Activated naive CD8-positive, alpha-beta T cell treated with anti-CD3 and anti-CD28 coated beads for 36 hours (primary cell): ENCODE measurements at regions not wholly inside any gene's neighbourhood (a gene's known extent, or its start where the extent isn't known, plus 50 kb on each side); places are given as distances from the start of the nearest gene placed in this dataset.

ENCODE experiments used
- DNase-seq: peaks from one replicate; pipeline ENCODE4 v3.0.0; 2021
- H3K27ac Mint-ChIP-seq: one replicate; pipeline ENCODE4 v1.8.0; 2022; ENCODE audit warnings: mild to moderate bottlenecking, moderate library complexity, mixed read lengths
- H3K27me3 Mint-ChIP-seq: one replicate; pipeline ENCODE4 v1.8.0; 2022; ENCODE audit warnings: mild to moderate bottlenecking, mixed read lengths
- H3K36me3 Mint-ChIP-seq: one replicate; pipeline ENCODE4 v1.8.0; 2021; ENCODE audit warnings: mild to moderate bottlenecking, mixed read lengths
- H3K4me1 Mint-ChIP-seq: one replicate; pipeline ENCODE4 v1.8.0; 2021; ENCODE audit warnings: mixed read lengths
- H3K4me3 Mint-ChIP-seq: one replicate; pipeline ENCODE4 v1.8.0; 2022; ENCODE audit warnings: mild to moderate bottlenecking, moderate library complexity, mixed read lengths
- H3K9me3 Mint-ChIP-seq: one replicate; pipeline ENCODE4 v1.8.0; 2022; ENCODE audit warnings: mixed read lengths

DNA sequence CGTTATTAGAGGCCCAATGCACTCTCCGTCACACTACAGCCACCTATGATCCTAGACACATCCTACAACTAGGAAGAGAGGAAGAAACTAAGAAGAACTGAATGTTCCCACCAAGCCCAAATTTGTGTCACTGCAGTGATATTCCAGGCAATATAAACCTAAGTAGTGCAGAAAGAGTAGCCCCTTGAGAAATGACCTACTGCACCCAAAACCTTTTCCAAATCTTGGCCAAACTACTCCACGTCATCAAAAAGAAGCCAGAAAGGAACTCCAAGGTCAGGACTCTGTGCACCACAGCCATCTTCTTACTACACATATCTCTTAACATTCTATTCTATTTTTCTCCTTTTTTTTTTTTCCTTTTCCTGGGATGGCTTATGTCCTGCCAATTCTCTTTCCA, 60.2 kb downstream of the ADAMTS1 start:
- H3K4me3 Mint-ChIP-seq, result no peak overlapping the region
- H3K27ac Mint-ChIP-seq, result no peak overlapping the region
- H3K4me1 Mint-ChIP-seq, result no peaks in the 10 kb centered on the region
- H3K36me3 Mint-ChIP-seq, result no peaks in the 10 kb centered on the region
- H3K27me3 Mint-ChIP-seq, result peaks cover 4% of the 10 kb centered on the region
- no peak for DNase-seq
- no peaks in the 10 kb centered on the region for H3K9me3 Mint-ChIP-seq

DNA sequence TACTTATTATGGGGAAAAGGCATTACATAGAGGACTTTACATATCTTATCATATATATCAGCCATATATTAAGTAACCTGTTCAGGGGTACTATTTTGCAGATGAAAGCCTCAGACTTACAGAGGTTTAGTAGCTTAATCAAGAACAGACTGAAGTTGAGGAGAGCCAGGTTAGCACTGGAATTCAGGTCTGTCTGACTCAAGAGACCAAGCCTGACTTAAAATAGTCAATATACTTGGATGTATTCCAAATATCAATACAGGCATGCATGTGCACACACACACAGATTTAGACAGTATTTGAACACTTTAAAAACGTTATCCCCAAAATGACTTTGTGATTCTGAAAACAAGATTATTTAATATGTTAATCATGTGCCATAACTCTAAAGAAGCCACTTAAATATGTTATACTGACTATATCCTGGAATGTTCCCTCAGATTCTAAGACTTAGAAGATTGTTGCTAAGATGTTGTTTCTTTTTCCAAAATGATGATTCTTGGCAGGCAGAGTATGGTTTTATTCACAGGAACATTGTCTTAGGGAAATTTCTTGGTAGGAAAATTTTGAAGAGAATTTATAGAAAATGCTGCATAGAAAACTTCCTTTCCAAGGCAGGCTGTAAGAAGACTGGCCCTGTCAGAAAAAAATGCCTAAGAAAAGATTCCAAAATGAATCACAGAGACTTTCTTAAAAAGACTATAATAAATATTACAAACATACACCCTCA, 61.6 kb downstream of the ADAMTS1 start:
- DNase-seq, result no peak
- Mint-ChIP-seq H3K9me3 (no peaks in the 10 kb centered on the region), H3K4me3 (no peak overlapping the region), H3K27me3 (peaks cover 4% of the 10 kb centered on the region), H3K36me3 (no peaks in the 10 kb centered on the region), H3K27ac (no peak overlapping the region), H3K4me1 (no peaks in the 10 kb centered on the region)

DNA sequence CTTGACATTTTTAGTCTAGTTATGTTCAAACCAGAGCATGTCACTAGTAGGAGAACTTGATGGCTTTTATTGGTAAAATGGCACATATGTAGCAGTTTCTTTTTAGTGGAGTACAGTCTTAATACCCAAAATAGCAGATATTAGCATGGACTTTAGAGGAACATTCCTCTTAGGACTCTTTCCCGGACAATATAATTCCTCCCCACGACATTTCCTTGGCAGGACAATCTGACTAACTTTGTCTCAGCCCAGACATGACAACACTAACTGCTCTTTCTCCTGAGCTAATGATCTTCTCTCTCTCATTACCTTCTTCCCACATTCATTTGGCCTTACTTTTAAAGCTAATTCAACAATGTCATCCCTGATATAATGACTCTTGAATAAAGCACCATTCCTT, 62.5 kb downstream of the ADAMTS1 start:
- Mint-ChIP-seq H3K4me1 (no peaks in the 10 kb centered on the region), H3K36me3 (no peaks in the 10 kb centered on the region), H3K27me3 (peaks cover 4% of the 10 kb centered on the region), H3K4me3 (no peak overlapping the region), H3K9me3 (no peaks in the 10 kb centered on the region), H3K27ac (no peak overlapping the region)
- DNase-seq, result no peak

DNA sequence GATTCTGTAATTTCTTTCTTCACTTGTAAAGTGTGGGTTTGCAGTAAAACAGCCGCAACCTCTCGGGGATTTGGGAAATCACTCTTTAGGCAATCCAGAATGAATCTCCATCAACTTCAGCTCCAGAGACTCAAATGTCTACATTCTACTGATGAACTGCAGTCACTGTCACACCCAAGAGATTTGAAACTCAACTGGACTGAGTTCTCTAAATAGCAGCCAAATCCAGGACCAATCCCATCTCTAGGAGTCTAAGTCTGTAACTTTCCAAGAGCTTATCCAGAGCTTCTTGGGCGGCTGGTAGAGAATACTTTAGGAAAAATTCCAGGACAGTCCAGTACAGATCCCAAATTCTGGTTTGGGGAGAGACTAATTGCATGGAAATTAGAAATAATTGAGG, 62.9 kb downstream of the ADAMTS1 start:
- no peaks in the 10 kb centered on the region for H3K36me3 Mint-ChIP-seq
- no peak overlapping the region for H3K4me3 Mint-ChIP-seq
- no peak for DNase-seq
- H3K27ac Mint-ChIP-seq, result no peak overlapping the region
- H3K9me3 Mint-ChIP-seq, result no peaks in the 10 kb centered on the region
- H3K4me1 Mint-ChIP-seq, result no peaks in the 10 kb centered on the region
- peaks cover 4% of the 10 kb centered on the region for H3K27me3 Mint-ChIP-seq

DNA sequence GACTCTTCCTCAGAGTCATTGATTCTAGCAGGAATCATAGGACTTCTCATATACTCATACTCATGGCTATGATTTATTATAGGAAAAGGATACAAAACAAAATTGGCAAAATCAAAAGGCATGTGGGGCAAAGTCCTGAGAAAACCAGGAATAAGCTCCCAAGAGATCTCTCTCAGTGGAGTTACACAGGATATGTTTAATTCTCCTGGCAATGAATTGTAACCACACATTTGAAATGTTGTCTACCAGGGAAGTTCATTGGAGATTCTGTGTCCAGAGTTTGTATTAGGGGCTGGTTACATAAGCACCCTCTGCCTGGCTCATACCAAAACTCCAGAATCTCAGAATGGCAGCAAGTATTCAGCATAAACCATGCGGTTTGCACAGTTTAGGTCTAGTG, 63.9 kb downstream of the ADAMTS1 start:
- DNase-seq, result no peak
- H3K4me3 Mint-ChIP-seq, result no peak overlapping the region
- H3K4me1 Mint-ChIP-seq, result no peaks in the 10 kb centered on the region
- peaks cover 4% of the 10 kb centered on the region for H3K27me3 Mint-ChIP-seq
- H3K9me3 Mint-ChIP-seq, result no peaks in the 10 kb centered on the region
- H3K27ac Mint-ChIP-seq, result no peak overlapping the region
- no peaks in the 10 kb centered on the region for H3K36me3 Mint-ChIP-seq

DNA sequence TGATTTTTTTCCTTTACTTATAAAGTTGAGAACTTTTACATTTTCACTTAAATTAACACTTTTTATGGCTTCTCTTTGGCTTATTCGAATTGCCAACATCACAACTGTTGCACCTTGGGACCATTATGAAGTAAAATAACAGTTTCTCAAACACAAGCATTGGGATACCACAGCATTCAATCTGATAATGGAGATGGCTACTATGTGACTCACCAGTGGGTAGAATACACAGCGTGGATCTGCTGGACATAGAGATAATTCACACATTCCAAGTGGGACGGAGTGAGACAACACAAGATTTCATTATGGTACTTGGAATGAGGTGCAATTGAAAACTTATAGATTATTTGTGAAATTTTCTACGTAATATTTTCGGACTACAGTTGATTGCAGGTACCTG, 68.0 kb downstream of the ADAMTS1 start:
- Mint-ChIP-seq H3K9me3 (no peaks in the 10 kb centered on the region), H3K36me3 (no peaks in the 10 kb centered on the region), H3K4me1 (no peaks in the 10 kb centered on the region), H3K27ac (no peak overlapping the region), H3K27me3 (peaks cover 3% of the 10 kb centered on the region), H3K4me3 (no peak overlapping the region)
- no peak for DNase-seq

DNA sequence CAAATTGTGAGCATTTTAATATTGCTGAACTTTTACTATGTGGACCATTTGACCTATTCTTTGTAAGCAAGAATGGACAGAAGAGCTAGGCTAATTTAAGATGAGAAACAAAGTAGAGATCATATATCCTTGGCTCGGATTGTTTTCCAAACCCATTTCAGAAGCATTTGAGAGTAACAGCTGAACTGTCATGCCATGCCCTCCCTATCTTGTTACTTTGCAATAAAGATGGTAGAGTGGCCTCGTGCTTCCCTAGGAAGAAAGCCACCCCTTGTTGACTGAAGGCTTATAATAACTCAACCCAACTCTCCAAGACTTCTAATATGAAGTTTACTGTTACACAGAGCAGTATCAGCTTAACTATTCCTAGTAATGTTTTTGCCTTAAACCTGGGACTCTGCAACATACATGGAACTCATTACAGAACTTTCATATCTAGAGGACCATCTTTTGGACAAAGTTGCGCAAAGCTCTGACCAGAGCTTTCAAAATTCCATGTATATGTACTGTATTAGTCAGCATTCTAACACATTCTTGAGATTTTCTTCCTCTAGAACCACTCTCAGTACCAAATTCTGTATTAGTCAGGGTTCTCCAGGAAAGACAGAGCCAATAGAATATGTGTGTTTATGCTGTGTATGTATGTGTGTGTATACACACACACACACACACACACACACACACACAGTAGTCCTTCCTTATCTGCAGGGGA, 68.7 kb downstream of the ADAMTS1 start:
- Mint-ChIP-seq H3K27ac (no peak overlapping the region), H3K4me3 (no peak overlapping the region), H3K4me1 (no peaks in the 10 kb centered on the region), H3K27me3 (no peaks in the 10 kb centered on the region), H3K9me3 (no peaks in the 10 kb centered on the region), H3K36me3 (no peaks in the 10 kb centered on the region)
- no peak for DNase-seq

DNA sequence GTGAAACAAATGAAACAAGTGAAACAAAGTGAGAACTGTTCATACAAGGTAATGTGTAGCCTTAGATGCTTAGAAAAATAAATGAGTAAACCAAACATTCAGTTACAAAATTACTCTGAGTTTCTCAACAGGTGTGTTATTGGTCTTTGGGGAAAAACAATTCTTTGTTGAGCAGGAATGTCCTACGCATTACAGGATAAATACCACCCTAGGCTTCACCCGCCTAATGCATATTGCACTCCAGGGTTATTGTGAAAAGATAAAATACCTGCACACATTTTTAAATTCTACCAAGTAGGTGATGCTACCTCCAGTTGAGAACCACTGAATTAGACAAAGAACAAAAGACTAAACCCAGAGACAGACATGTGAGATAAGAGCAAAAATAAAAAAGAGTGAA, 72.2 kb downstream of the ADAMTS1 start:
- H3K27ac Mint-ChIP-seq, result no peak overlapping the region
- H3K4me3 Mint-ChIP-seq, result no peak overlapping the region
- no peak for DNase-seq
- no peaks in the 10 kb centered on the region for H3K27me3 Mint-ChIP-seq
- H3K9me3 Mint-ChIP-seq, result no peaks in the 10 kb centered on the region
- no peaks in the 10 kb centered on the region for H3K4me1 Mint-ChIP-seq
- H3K36me3 Mint-ChIP-seq, result no peaks in the 10 kb centered on the region

DNA sequence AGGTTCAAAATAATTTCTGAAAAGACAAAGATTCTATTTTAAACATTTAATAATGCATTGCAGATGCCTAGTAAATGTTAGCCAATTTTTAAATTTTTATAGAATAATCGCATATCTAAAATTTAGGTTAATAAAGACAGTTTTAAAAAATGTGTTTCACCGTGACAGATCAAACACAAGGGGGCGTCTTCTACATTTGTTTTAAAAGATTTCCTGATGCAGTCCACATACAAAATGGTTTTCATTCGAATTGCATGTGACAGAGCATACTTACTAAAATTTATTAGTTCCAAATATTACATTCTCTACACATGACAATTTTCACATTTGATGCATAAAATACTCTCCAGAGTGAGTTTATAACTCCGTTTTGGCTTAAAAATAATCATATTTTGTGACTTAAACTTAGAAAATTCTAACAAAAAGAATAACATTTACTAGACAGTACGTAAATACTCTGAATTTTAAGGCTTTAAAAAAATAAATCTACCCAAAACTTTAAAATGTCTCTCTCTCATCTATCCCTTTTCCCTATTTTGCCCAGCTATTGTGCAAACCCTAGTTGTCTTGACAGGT, 75.5 kb downstream of the ADAMTS1 start:
- H3K27me3 Mint-ChIP-seq, result no peaks in the 10 kb centered on the region
- H3K27ac Mint-ChIP-seq, result no peak overlapping the region
- H3K4me3 Mint-ChIP-seq, result no peak overlapping the region
- no peaks in the 10 kb centered on the region for H3K4me1 Mint-ChIP-seq
- no peaks in the 10 kb centered on the region for H3K9me3 Mint-ChIP-seq
- H3K36me3 Mint-ChIP-seq, result no peaks in the 10 kb centered on the region
- DNase-seq, result no peak

DNA sequence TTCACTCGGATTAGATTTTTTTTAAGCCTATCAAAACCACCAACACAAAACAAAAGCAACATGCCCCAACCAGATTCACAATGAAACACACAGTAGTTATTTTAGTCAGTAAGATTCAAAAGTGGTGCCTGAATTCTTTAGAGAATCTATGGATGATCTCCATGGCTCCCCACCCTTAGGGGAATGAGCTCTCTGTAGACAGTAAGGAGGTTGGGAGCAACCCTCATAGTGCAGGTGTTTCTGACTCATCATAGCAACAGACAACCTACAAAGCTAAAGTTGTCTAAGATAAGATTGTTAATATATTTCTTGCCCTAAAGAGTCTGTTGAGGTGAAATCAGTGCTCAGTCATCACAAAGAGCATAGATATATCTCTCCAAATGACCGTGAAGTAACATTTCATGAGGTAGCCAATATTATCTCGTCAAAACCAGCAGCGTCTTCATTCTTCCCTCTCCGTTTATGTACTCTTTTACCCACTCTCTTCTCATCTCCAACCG, 78.3 kb downstream of the ADAMTS1 start:
- Mint-ChIP-seq H3K4me3 (no peak overlapping the region), H3K27ac (no peak overlapping the region), H3K27me3 (no peaks in the 10 kb centered on the region), H3K36me3 (no peaks in the 10 kb centered on the region), H3K4me1 (no peaks in the 10 kb centered on the region), H3K9me3 (no peaks in the 10 kb centered on the region)
- DNase-seq, result no peak

DNA sequence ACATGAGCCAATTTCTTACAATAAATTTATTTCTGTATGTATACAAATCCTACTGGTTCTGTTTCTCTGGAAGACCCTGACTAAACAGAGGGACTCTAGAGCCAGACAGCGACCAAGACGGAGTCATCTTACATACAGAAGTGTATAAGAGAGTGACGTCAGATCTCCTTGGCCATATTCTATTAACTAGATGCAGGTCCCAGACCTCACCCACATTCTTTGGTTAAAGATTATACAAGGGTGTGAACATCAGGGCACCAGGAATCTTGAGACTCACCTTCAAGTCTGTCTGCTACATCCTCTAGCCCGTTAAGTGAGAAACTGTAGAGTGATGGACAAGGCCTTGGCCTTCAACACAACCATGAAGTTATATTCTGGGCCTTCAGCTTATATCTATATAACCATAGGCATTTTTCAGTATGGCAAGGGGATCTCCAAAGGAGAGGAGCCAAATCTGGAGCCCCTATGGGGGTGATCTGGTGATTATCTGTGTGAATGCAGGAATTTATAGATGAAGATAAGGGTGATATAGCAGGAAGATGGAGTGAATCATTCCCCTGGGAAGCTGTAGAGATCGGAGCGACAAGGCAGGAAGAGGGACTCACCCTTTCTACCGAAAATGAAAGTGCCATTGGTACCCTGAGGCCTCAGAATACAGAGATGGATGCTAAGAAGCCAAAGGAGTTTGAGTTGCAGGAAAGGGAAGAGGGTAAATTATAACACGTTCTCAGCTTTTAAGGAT, 83.9 kb downstream of the ADAMTS1 start:
- no peak overlapping the region for H3K4me3 Mint-ChIP-seq
- no peaks in the 10 kb centered on the region for H3K27me3 Mint-ChIP-seq
- H3K36me3 Mint-ChIP-seq, result no peaks in the 10 kb centered on the region
- H3K27ac Mint-ChIP-seq, result no peak overlapping the region
- no peaks in the 10 kb centered on the region for H3K4me1 Mint-ChIP-seq
- DNase-seq, result no peak
- no peaks in the 10 kb centered on the region for H3K9me3 Mint-ChIP-seq

DNA sequence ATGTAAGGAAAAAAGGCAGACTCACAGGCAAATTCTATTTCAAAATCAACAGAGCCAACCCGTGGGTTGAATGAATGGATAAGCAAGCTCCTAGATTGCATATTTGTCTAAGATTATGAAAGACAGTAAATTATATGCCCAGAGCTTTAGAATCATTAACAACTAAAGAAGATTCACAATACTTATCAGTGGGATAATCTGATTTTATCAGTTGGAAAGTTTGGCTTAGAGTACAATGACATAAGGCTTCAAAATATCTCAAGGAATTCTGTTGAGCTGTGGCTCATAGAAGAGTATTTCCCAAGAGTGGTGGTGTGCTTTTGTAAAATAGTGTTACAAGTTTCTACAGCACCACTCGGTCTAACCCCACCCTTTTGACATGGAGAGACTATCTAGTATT, 85.5 kb downstream of the ADAMTS1 start:
- no peak overlapping the region for H3K27ac Mint-ChIP-seq
- DNase-seq, result no peak
- no peak overlapping the region for H3K4me3 Mint-ChIP-seq

DNA sequence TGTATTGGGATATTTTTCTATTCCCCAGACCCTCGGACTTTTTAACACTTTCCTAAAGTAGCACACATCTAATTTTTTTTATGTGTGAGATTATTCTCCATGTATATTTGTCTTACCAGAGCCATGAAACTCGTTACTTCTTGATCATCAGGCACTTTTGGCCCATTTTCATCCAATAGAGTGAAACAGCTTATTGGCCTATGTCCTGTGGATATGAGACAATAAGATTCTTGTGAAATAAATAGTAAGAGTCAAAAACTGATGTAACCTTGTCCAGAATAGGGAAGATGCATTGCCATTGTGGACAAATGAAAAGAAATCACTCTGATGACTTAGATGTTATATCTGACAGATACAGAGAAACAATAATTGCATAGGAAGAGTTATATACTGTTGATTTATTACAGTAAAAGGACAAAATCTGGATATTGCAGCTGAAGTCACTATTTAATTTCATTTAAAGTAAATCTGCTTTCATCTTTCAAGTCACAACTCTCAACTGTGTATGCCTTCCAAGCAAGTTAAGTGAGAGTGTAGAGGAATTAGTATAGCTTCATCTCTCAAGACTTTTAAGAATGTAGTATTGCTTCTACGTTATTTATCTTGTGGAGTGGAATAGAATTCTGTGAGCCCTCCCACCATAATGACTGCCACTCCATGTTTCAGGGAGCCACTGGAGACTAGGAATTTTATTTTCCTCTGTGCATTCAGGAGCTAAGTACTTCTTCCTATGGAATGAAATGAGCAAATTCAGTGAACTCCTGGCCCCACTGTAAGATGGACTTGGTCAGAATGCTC, 86.9 kb downstream of the ADAMTS1 start:
- H3K4me3 Mint-ChIP-seq, result no peak overlapping the region
- H3K9me3 Mint-ChIP-seq, result no peaks in the 10 kb centered on the region
- H3K4me1 Mint-ChIP-seq, result no peaks in the 10 kb centered on the region
- H3K27ac Mint-ChIP-seq, result no peak overlapping the region
- no peak for DNase-seq
- H3K36me3 Mint-ChIP-seq, result no peaks in the 10 kb centered on the region
- H3K27me3 Mint-ChIP-seq, result peaks cover 4% of the 10 kb centered on the region

More for the DNA sequence above, 85.5 kb downstream of the ADAMTS1 start:
- H3K27me3 Mint-ChIP-seq, result no peaks in the 10 kb centered on the region
- H3K4me1 Mint-ChIP-seq, result no peaks in the 10 kb centered on the region
- H3K36me3 Mint-ChIP-seq, result no peaks in the 10 kb centered on the region
- no peaks in the 10 kb centered on the region for H3K9me3 Mint-ChIP-seq

DNA sequence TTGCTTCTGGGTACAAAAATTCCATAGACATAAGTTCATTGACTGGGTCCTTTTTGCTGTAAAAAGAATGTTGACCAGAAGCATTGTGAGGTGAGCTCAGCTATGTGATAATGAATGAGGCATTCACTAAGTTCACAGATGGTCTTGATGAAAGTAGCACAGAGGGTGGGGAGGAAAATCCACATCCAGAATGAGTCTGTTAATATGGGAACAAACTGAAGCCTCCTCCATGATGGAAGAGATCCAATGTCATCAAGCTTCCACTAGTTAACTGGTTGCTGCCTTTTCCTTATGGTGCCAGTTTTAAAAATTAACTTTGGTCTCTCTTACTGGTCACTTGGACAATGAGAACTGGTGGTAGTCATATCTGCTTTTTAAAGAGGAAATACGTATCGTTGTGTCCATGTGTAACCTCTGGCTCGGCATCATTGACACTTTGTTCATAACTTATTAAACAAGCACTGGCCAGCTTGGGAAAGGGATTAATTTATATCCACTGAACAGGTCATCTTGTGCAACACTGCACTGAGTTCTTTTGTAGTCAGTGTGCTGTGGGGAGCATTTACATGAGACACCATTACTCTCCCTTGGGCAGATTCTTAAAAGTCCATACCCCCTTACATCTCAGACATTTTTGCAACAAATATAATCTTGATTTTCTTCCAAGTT, 88.6 kb downstream of the ADAMTS1 start:
- Mint-ChIP-seq H3K4me1 (no peaks in the 10 kb centered on the region), H3K27me3 (peaks cover 7% of the 10 kb centered on the region), H3K9me3 (no peaks in the 10 kb centered on the region), H3K4me3 (no peak overlapping the region), H3K27ac (no peak overlapping the region), H3K36me3 (no peaks in the 10 kb centered on the region)
- no peak for DNase-seq
